Upper lobe of left lung (tissue), 6 donors: ENCODE measurements at regions not wholly inside any gene's neighbourhood (a gene's known extent, or its start where the extent isn't known, plus 50 kb on each side); places are given as distances from the start of the nearest gene placed in this dataset.

Experiments
- ATAC-seq, 2 donors: fragments of 200-7000 bp; cut with Tn5 transposase; one replicate each; pipeline ENCODE4 v1.9.1; 2022; ENCODE audit warnings: mild to moderate bottlenecking in 2 of 2, moderate library complexity in 2 of 2; ENCODE audit not compliant: low FRiP score in 2 of 2
- DNase-seq, 2 donors: peaks; one replicate each; pipeline ENCODE4 v3.0.0-alpha.2; 2019 to 2020
- H3K27ac ChIP-seq, 4 donors: fragments of 200-600 bp; sonication (generic); one replicate each; pipeline ENCODE4 v1.5.1; 2016 to 2019
- H3K27me3 ChIP-seq, 4 donors: fragments of 200-600 bp; sonication (generic); one replicate each; pipeline ENCODE4 v1.5.1; 2017 to 2019
- H3K36me3 ChIP-seq, 4 donors: fragments of 200-600 bp; sonication (generic); one replicate each; pipeline ENCODE4 v1.5.1; 2016 to 2019
- H3K4me1 ChIP-seq, 4 donors: fragments of 200-600 bp; sonication (generic); one replicate each; pipeline ENCODE4 v1.5.1; 2018 to 2019
- H3K4me3 ChIP-seq, 4 donors: fragments of 200-600 bp; sonication (generic); one replicate each; pipeline ENCODE4 v1.5.1; 2017 to 2019; ENCODE audit warnings: mild to moderate bottlenecking in 2 of 4, moderate library complexity in 1 of 4
- H3K9me3 ChIP-seq, 4 donors: fragments of 200-600 bp; sonication (generic); one replicate each; pipeline ENCODE4 v1.5.1; 2018 to 2019
- EP300 ChIP-seq, 4 donors: sonication (generic); formaldehyde crosslinking; IDR thresholded peaks; one replicate each; pipeline ENCODE4 v1.5.1; 2017; ENCODE audit warnings: antibody characterized with exemption in 4 of 4, control low read depth in 2 of 4
- POLR2A ChIP-seq, 4 donors: fragments of 450-650 bp; IDR thresholded peaks; one replicate each; pipeline ENCODE4 v1.5.1; 2016 to 2017; ENCODE audit warnings: antibody characterized with exemption in 4 of 4, mild to moderate bottlenecking in 2 of 4
- POLR2AphosphoS5 ChIP-seq, 2 donors: sonication (generic); formaldehyde crosslinking; IDR thresholded peaks; one replicate each; pipeline ENCODE4 v1.5.1; 2017; ENCODE audit warnings: antibody characterized with exemption in 2 of 2
- WGBS, 2 donors: methylation state at CpG; one replicate each; pipeline ENCODE4 v1.1.5; 2017 to 2018; 5-methylcytosine and 5-hydroxymethylcytosine counted together
- TF ChIP-seq, protein P1 (sequence below), 6 experiments: fragments of 450-650 bp in 4 of 6; fragments of 200-600 bp in 2 of 6; sonication (generic) in 2 of 6; IDR thresholded peaks; one replicate each; pipeline ENCODE4 v1.5.1; 2016 to 2019; ENCODE audit warnings: antibody characterized with exemption in 6 of 6
- donor health status: DM: no; HTN: no; CAD: no; lungs with moderate emphysema.
- donor health status: DM: no; HTN: yes; CAD: no; lungs with severe emphysema.

GRCh38 chr20:57094991-57095390, 171.4 kb downstream of the BMP7 start:
- H3K4me1 ChIP-seq = peaks cover 0 to 8% (median 0%) of the 10 kb centered on the region in 4 donors
- ATAC-seq = no peak
- no peak overlapping the region for H3K27ac ChIP-seq
- DNase-seq = no peak
- no peak for TF ChIP-seq EP300 (IDR thresholded peaks at IDR 0.05)
- no peak for TF ChIP-seq POLR2A (IDR thresholded peaks at IDR 0.05)
- TF ChIP-seq POLR2AphosphoS5 (IDR thresholded peaks at IDR 0.05) = no peak
- TF ChIP-seq, protein P1, sequence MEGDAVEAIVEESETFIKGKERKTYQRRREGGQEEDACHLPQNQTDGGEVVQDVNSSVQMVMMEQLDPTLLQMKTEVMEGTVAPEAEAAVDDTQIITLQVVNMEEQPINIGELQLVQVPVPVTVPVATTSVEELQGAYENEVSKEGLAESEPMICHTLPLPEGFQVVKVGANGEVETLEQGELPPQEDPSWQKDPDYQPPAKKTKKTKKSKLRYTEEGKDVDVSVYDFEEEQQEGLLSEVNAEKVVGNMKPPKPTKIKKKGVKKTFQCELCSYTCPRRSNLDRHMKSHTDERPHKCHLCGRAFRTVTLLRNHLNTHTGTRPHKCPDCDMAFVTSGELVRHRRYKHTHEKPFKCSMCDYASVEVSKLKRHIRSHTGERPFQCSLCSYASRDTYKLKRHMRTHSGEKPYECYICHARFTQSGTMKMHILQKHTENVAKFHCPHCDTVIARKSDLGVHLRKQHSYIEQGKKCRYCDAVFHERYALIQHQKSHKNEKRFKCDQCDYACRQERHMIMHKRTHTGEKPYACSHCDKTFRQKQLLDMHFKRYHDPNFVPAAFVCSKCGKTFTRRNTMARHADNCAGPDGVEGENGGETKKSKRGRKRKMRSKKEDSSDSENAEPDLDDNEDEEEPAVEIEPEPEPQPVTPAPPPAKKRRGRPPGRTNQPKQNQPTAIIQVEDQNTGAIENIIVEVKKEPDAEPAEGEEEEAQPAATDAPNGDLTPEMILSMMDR (IDR thresholded peaks at IDR 0.05) = no peak
- no peaks in the 10 kb centered on the region for H3K36me3 ChIP-seq
- H3K9me3 ChIP-seq = no peaks in the 10 kb centered on the region
- H3K4me3 ChIP-seq = no peak overlapping the region
- no peaks in the 10 kb centered on the region for H3K27me3 ChIP-seq
- WGBS, 2 donors = 65 to 79% methylated on average over 3 to 12 of the region's 12 CpGs

DNA sequence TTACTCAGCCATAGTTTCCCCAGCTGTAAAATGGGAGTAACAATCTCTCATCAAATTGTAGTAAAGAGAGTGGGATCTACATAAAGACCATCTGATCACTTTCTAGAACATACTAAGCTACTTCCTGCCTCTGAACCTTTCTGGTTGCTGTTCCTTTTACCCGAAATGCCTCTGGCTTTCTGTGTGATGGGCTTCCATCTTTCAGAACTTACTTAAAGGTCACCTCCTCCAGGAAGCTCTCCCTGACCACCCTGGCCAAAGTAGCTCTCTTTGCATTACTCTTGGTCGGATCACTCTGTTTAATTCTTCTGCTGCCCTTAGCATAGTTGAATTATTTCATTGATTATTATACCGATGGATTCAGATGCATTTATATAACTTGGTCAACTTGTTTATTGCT, 171.0 kb downstream of the BMP7 start:
- H3K4me1 ChIP-seq = peaks cover 0 to 8% (median 0%) of the 10 kb centered on the region in 4 donors
- H3K4me3 ChIP-seq = no peak overlapping the region
- no peaks in the 10 kb centered on the region for H3K27me3 ChIP-seq
- no peaks in the 10 kb centered on the region for H3K9me3 ChIP-seq
- WGBS, 2 donors = 81 to 90% methylated on average over 3 of the region's 3 CpGs
- DNase-seq (no peak), ATAC-seq (no peak)
- no peak overlapping the region for H3K27ac ChIP-seq
- TF ChIP-seq, protein P1 (IDR thresholded peaks at IDR 0.05) = no peak
- no peak for TF ChIP-seq EP300 (IDR thresholded peaks at IDR 0.05)
- TF ChIP-seq POLR2A (IDR thresholded peaks at IDR 0.05) = no peak
- no peak for TF ChIP-seq POLR2AphosphoS5 (IDR thresholded peaks at IDR 0.05)
- no peaks in the 10 kb centered on the region for H3K36me3 ChIP-seq

DNA sequence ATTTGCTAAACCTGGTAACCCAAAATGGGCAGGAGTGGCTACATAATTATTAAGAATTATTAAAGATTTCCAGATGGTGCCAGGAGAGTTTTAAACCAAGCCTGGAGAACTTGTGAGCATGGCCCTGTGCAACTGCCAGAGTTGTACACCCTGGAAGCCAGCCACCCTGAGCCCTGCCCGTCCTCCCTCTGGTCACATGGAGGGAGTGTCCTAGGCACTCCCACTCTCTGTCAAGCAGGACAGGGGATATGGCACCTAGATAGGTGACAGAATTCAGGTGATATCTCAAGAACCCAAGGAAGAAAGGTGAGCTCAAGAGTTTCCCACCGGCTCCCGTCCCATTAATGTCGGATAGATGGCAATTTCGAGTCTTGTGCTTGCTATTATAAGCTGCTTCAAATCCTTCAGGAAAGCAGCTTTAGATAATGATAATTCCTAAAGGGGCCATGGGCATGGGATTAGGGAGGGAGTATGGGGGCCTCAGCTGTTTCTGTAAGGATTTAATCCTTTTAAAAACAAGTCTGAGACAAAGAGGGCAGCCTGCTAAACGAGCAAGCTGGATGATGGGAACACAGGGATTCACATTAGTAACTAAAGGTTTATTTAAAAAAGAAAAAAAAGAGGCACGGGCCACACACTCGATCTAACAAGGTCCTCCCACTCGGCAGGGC, 169.1 kb downstream of the BMP7 start:
- ATAC-seq (no peak), DNase-seq (no peak)
- Histone ChIP-seq H3K4me3 (no peak overlapping the region), H3K4me1 (peaks cover 0 to 3% (median 0%) of the 10 kb centered on the region in 4 donors), H3K27ac (no peak overlapping the region), H3K36me3 (no peaks in the 10 kb centered on the region), H3K9me3 (no peaks in the 10 kb centered on the region), H3K27me3 (no peaks in the 10 kb centered on the region)
- TF ChIP-seq, protein P1 (IDR thresholded peaks at IDR 0.05) = no peak
- TF ChIP-seq POLR2A (IDR thresholded peaks at IDR 0.05) (no peak), EP300 (IDR thresholded peaks at IDR 0.05) (no peak), POLR2AphosphoS5 (IDR thresholded peaks at IDR 0.05) (no peak)
- WGBS, 2 donors = 55 to 62% methylated on average over 9 of the region's 9 CpGs

GRCh38 chr20:57102160-57102559, 164.3 kb downstream of the BMP7 start:
- no peaks in the 10 kb centered on the region for H3K27me3 ChIP-seq

More at GRCh38 chr20:57102160-57102559, 164.3 kb downstream of the BMP7 start:
- 90% methylated on average over 9 of the region's 9 CpGs; no CpG with 5 or more reads in 1 of the 2 donors for WGBS, 2 donors
- Histone ChIP-seq H3K9me3 (no peaks in the 10 kb centered on the region), H3K4me1 (no peaks in the 10 kb centered on the region), H3K27ac (no peak overlapping the region), H3K36me3 (no peaks in the 10 kb centered on the region), H3K4me3 (no peak overlapping the region)
- DNase-seq (peak in 1 of 2 donors; percentile 20), ATAC-seq (no peak)
- TF ChIP-seq, protein P1 (IDR thresholded peaks at IDR 0.05) = no peak
- no peak for TF ChIP-seq POLR2A (IDR thresholded peaks at IDR 0.05)
- TF ChIP-seq POLR2AphosphoS5 (IDR thresholded peaks at IDR 0.05) = no peak
